ENCODE measurements at regions not wholly inside any gene's neighbourhood (a gene's known extent, or its start where the extent isn't known, plus 50 kb on each side); places are given as distances from the start of the nearest gene placed in this dataset.

GRCh38 chr3:26558257-26558656 is 64.3 kb upstream of the LRRC3B start:
- no peak for DNase-seq

GRCh38 chr3:26559227-26559626 is 63.3 kb upstream of the LRRC3B start:
- DNase-seq, result no peak

- DNase-seq, result no peak
Observed at GRCh38 chr3:26560081-26560480, 62.5 kb upstream of the LRRC3B start.

GRCh38 chr3:26562021-26562768 is 60.4 kb upstream of the LRRC3B start:
- DNase-seq, result no peak
